ENCODE measurements at regions not wholly inside any gene's neighbourhood (a gene's known extent, or its start where the extent isn't known, plus 50 kb on each side); places are given as distances from the start of the nearest gene placed in this dataset.

GRCh38 chr2:6381326-6381725 lies 484.4 kb downstream of the CMPK2 start:
- no peak overlapping the region for H3K27ac ChIP-seq
- no peak for TF ChIP-seq ZFX (IDR thresholded peaks at IDR 0.05)
- TF ChIP-seq CTCF (conservative IDR thresholded peaks at IDR 0.05), result no peak

- no peak for TF ChIP-seq CTCF (conservative IDR thresholded peaks at IDR 0.05)
- no peak for TF ChIP-seq ZFX (IDR thresholded peaks at IDR 0.05)
- no peak overlapping the region for H3K27ac ChIP-seq
Measured at GRCh38 chr2:6384341-6384740, 481.4 kb downstream of the CMPK2 start.

GRCh38 chr2:6392354-6392753 lies 473.4 kb downstream of the CMPK2 start:
- no peak overlapping the region for H3K27ac ChIP-seq
- TF ChIP-seq ZFX (IDR thresholded peaks at IDR 0.05), result no peak
- TF ChIP-seq CTCF (conservative IDR thresholded peaks at IDR 0.05), result no peak

- TF ChIP-seq ZFX (IDR thresholded peaks at IDR 0.05), result no peak
- no peak for TF ChIP-seq CTCF (conservative IDR thresholded peaks at IDR 0.05)
- H3K27ac ChIP-seq, result no peak overlapping the region
Measured at GRCh38 chr2:6392966-6393365, 472.7 kb downstream of the CMPK2 start.

- no peak overlapping the region for H3K27ac ChIP-seq
- no peak for TF ChIP-seq ZFX (IDR thresholded peaks at IDR 0.05)
- TF ChIP-seq CTCF (conservative IDR thresholded peaks at IDR 0.05), result no peak
Measured at GRCh38 chr2:6393819-6394218, 471.9 kb downstream of the CMPK2 start.

GRCh38 chr2:6394276-6394675 lies 471.4 kb downstream of the CMPK2 start:
- no peak overlapping the region for H3K27ac ChIP-seq
- TF ChIP-seq CTCF (conservative IDR thresholded peaks at IDR 0.05) (no peak), ZFX (IDR thresholded peaks at IDR 0.05) (no peak)

GRCh38 chr2:6398421-6398820 lies 467.3 kb downstream of the CMPK2 start:
- TF ChIP-seq ZFX (IDR thresholded peaks at IDR 0.05) (no peak), CTCF (conservative IDR thresholded peaks at IDR 0.05) (no peak)

More at GRCh38 chr2:6398421-6398820, 467.3 kb downstream of the CMPK2 start:
- no peak overlapping the region for H3K27ac ChIP-seq
